ENCODE measurements at regions not wholly inside any gene's neighbourhood (a gene's known extent, or its start where the extent isn't known, plus 50 kb on each side); places are given as distances from the start of the nearest gene placed in this dataset.
"Not testable (repeated sequence)": the region's sequence is repeated elsewhere in the genome, so short reads cannot be mapped to it uniquely, and the experiment has no call there.

DNA sequence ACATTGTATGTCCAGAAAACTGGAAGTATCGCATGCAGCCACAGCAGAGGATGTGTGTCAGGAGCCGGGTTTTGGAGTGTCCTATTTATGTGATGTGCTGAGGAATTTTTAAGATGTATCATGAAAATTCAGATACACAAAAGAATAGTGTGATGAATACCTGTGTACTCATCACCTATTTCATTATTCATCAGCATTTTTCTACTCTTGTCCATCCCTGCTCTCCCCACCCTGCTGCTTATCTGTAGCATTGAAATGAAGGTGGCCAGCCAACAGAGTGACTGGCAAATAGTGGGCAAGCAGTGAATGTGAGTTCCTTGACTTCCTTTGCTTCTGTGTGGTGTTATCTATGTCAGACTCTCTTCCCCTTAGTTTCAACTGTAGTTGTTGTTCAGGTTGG, 108.7 kb upstream of the NUTM2F start:
- TF ChIP-seq, protein P1, sequence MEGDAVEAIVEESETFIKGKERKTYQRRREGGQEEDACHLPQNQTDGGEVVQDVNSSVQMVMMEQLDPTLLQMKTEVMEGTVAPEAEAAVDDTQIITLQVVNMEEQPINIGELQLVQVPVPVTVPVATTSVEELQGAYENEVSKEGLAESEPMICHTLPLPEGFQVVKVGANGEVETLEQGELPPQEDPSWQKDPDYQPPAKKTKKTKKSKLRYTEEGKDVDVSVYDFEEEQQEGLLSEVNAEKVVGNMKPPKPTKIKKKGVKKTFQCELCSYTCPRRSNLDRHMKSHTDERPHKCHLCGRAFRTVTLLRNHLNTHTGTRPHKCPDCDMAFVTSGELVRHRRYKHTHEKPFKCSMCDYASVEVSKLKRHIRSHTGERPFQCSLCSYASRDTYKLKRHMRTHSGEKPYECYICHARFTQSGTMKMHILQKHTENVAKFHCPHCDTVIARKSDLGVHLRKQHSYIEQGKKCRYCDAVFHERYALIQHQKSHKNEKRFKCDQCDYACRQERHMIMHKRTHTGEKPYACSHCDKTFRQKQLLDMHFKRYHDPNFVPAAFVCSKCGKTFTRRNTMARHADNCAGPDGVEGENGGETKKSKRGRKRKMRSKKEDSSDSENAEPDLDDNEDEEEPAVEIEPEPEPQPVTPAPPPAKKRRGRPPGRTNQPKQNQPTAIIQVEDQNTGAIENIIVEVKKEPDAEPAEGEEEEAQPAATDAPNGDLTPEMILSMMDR (IDR thresholded peaks at IDR 0.05; ENCODE audit: low read length) = not testable (repeated sequence)
- TF ChIP-seq EZH2 (optimal IDR thresholded peaks at IDR 0.05; ENCODE audit: low read depth, low read length) = not testable (repeated sequence)
